Adipocyte (in vitro differentiated cells): ENCODE measurements at regions not wholly inside any gene's neighbourhood (a gene's known extent, or its start where the extent isn't known, plus 50 kb on each side); places are given as distances from the start of the nearest gene placed in this dataset.

Experiments
- DNase-seq: peaks from one replicate; pipeline ENCODE4 v3.0.0-alpha.2; 2015; ENCODE audit warnings: low read depth
- H3K27me3 ChIP-seq: replicated peaks from 2 replicates; pipeline ENCODE4 v1.7.0; 2013; ENCODE audit warnings: mild to moderate bottlenecking, low read length, moderate library complexity; ENCODE audit not compliant: control insufficient read depth, insufficient read depth
- H3K36me3 ChIP-seq: 2 replicates; pipeline ENCODE4 v1.7.0; 2013; ENCODE audit warnings: low read length, mild to moderate bottlenecking, moderate library complexity; ENCODE audit not compliant: control insufficient read depth, insufficient read depth, severe bottlenecking
- H3K4me1 ChIP-seq: 2 replicates; pipeline ENCODE4 v1.7.0; 2013; ENCODE audit warnings: mild to moderate bottlenecking, low read length, moderate library complexity; ENCODE audit not compliant: control insufficient read depth, insufficient read depth
- H3K4me3 ChIP-seq: 2 replicates; pipeline ENCODE4 v1.7.0; 2013; ENCODE audit warnings: mild to moderate bottlenecking, low read length, moderate library complexity
- H3K9ac ChIP-seq: 2 replicates; pipeline ENCODE4 v1.7.0; 2013; ENCODE audit warnings: mild to moderate bottlenecking, low read length, moderate library complexity
- H3K9me3 ChIP-seq: 2 replicates; pipeline ENCODE4 v1.7.0; 2013; ENCODE audit warnings: mild to moderate bottlenecking, low read length, moderate library complexity; ENCODE audit not compliant: control insufficient read depth

DNA sequence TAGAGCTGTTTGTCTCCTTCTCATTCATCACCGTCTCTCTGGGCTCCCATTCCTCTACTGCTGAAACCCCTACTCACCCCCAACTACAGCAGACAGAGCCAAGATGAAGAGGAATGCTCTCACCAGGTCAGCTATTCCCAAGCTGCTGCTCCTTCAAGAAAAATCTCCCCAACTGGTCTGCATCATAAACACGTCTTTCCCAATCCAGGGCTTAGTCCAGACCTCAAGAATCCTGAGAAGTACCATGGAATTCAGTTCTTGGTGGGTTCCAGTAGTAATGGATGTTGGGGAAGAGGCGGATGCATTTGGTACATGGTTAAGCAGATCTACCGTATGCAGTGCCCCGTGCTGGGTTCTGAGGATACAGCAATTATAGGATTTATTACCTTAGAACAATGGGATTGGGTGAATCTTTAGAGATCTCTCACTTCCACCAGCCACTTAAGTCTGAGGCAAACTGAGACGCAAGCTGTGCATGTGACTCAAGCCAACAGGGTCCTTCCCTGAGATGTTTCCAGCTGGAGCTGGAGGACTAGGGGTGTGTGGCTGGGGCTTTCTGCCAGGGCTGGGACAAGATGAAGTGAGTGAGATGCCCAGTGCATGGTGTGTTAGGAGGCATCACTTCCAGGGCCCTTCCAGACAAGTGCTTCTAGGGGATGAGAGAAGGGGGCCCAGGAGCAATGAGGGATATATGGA is 232.7 kb upstream of the CDH5 start:
- no peak for DNase-seq
- no peaks in the 10 kb centered on the region for H3K27me3 ChIP-seq
- no peaks in the 10 kb centered on the region for H3K9me3 ChIP-seq
- H3K4me3 ChIP-seq: no peak overlapping the region
- no peak overlapping the region for H3K9ac ChIP-seq
- no peaks in the 10 kb centered on the region for H3K36me3 ChIP-seq
- peaks cover 30% of the 10 kb centered on the region for H3K4me1 ChIP-seq

DNA sequence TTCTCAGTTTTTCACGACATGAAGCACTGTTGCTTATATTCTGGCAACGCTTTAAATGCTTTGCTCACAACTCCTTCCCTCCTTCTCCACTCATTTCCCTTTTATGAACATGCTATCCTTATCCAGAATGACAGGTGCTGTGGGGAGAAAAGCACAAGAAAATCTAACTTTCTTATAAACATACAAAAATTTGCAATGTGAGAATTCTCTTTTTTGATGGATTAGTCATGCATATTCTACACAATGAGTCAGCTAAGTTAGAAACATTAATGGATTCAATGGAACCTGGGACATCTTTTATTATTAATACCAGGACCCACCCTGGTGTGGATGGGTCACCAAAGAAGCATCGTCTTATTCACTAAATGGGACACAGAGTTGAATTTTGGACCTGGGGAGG is 234.6 kb upstream of the CDH5 start:
- Histone ChIP-seq H3K4me3 (no peak overlapping the region), H3K9me3 (no peaks in the 10 kb centered on the region), H3K4me1 (peaks cover 47% of the 10 kb centered on the region), H3K36me3 (no peaks in the 10 kb centered on the region), H3K27me3 (no peaks in the 10 kb centered on the region), H3K9ac (no peak overlapping the region)
- no peak for DNase-seq

DNA sequence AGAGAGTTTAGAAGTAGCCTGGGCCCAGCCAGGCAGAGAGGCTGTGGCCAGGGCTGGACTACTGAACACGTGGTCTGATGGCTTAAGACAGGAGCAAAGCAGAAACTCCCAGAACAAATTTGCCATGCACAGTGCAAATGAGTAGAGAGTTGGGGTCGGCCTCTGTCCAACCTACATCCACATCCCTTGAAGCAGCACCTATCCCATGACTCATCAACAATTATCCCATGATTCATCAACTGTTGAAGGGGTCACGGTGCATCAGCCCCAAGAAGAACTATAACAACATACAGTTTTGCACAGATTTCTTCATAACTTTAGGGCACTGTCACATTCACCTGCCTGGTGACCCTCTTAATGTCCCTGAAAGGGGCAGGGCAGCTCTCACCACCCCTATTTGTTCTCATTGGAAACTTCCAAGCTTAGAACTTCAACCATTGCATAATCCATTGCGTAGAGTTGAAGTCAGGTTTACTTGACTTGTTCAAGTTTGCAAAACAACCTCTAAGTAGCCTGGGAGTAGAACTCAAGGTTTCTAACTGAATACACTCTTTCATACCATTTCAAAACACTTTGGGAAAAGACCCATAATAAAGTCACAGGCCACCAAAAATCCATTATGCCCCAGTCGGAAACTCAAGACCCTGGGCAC is 235.2 kb upstream of the CDH5 start:
- H3K27me3 ChIP-seq: no peaks in the 10 kb centered on the region
- H3K4me3 ChIP-seq: no peak overlapping the region
- DNase-seq: peak; percentile 41
- H3K9me3 ChIP-seq: no peaks in the 10 kb centered on the region
- peaks cover 47% of the 10 kb centered on the region for H3K4me1 ChIP-seq
- no peak overlapping the region for H3K9ac ChIP-seq
- H3K36me3 ChIP-seq: no peaks in the 10 kb centered on the region

DNA sequence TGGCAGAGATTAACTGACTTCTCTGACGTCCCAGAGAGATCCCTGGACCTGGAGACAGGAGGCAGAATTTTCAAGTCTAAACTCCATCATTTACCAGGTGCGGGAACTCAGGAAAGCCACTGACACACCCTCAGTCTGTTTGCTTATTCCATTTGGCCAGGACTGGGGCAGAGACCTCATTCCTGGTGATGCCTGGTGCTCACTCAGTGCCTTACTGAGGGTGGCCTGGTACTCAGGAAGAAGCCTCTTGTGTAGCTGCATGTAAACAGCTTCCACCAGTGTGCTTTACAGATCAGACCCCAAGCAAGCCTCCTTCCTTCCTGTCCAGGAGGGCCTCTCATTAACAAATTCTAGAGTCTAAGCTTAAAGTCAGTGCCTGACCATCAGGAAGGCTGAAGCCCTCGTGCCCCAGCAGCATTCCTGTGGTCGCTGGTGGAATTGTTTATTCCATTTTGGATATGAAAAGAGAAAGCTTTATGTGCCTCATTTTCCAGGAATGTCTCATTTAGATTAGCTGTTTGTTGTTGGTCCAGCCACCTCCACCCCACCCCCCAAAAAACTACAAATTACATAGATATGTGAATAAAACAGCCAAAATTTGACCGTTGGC is 236.1 kb upstream of the CDH5 start:
- Histone ChIP-seq H3K27me3 (no peaks in the 10 kb centered on the region), H3K4me1 (peaks cover 45% of the 10 kb centered on the region), H3K36me3 (no peaks in the 10 kb centered on the region), H3K4me3 (no peak overlapping the region), H3K9me3 (no peaks in the 10 kb centered on the region), H3K9ac (peak overlapping the region; percentile 56)
- peak; percentile 82 for DNase-seq

DNA sequence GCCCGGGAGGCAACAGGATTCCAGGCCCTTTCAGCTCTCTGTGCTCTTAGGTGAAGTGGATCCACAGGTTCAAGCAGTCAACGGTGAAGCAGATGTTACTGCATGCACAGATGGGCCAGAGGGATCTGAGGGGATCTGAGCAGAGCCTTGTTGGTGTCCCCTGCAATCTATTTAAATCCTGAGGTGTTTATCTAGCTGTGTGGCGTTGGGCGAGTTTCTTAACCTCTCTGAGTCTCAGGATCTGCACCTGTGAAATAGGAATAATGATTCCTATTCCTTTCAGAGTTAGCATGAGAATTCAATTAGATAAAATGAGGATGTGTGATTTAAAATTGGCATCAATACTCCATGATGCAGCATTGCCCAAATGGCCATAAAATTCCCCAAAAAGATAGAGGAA is 237.3 kb upstream of the CDH5 start:
- Histone ChIP-seq H3K9ac (no peak overlapping the region), H3K4me3 (no peak overlapping the region), H3K36me3 (no peaks in the 10 kb centered on the region), H3K4me1 (peaks cover 39% of the 10 kb centered on the region), H3K27me3 (no peaks in the 10 kb centered on the region), H3K9me3 (no peaks in the 10 kb centered on the region)
- DNase-seq: no peak

DNA sequence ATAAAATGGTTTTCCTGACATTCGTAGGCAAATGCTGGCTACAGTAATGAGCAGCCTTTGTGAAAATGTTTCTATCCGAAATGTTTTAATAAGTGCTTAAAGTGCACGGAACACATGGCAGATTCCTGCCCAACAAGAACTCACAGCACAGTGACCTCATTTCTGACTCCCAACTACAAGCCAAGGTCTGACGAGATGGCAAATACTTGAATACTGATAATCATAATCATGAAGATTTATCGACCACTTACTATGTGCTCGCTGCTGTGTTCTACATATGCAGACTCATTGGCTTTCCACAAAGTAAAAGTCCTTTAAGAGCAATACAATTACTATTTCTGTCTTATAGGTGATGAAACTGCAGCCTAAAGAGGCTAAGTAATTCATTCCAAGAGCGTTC is 238.1 kb upstream of the CDH5 start:
- no peak for DNase-seq
- peaks cover 39% of the 10 kb centered on the region for H3K4me1 ChIP-seq
- no peaks in the 10 kb centered on the region for H3K36me3 ChIP-seq
- peak overlapping the region; percentile 61 for H3K9ac ChIP-seq
- no peaks in the 10 kb centered on the region for H3K27me3 ChIP-seq
- no peaks in the 10 kb centered on the region for H3K9me3 ChIP-seq
- peak overlapping the region; percentile 55 for H3K4me3 ChIP-seq

GRCh38 chr16:66127459-66128370 is 238.8 kb upstream of the CDH5 start:
- no peaks in the 10 kb centered on the region for H3K36me3 ChIP-seq
- no peak for DNase-seq

DNA sequence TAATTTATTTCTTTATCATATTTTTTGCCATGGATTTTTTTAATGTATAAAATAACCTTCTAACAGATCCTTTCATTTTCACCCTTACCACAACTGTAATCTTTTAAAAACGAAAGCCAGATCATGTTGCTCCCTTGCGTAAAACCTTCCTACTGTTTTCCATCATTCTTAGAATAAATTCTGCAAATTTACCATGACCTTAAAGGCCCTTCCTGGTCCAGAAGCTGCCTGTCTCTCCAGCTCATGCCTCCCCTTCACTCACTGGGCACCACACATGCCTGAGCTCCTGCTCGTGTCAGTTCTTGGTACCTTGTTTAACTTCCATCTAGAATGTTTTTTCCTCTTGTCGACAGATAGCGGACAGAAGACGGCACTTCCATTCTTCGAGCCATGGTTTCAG is 245.0 kb upstream of the CDH5 start:
- Histone ChIP-seq H3K4me1 (peaks cover 6% of the 10 kb centered on the region), H3K4me3 (no peak overlapping the region), H3K9ac (no peak overlapping the region), H3K9me3 (no peaks in the 10 kb centered on the region), H3K36me3 (no peaks in the 10 kb centered on the region), H3K27me3 (no peaks in the 10 kb centered on the region)
- DNase-seq: no peak

More at GRCh38 chr16:66127459-66128370, 238.8 kb upstream of the CDH5 start:
- Histone ChIP-seq H3K9ac (peak overlapping the region; percentile 61), H3K9me3 (no peaks in the 10 kb centered on the region), H3K4me3 (peak overlapping the region; percentile 55), H3K4me1 (peaks cover 39% of the 10 kb centered on the region), H3K27me3 (no peaks in the 10 kb centered on the region)

DNA sequence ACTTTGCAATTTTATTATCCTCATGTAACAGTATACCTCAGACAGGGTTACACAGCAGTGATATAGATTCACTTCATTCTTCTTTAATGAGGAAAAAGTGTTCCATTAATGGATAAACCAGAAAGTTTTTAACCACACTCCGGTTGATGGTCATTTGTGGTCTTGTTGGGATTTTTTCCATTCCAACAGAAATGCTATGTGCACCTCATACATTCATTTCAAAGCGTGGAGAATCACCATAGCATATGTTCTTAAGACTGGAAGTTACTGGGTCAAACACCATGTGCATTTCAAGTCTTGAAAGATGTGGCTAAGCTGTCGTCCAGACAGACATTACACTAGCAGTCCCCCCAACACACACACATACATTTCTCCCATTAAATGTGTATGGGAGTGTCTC is 245.8 kb upstream of the CDH5 start:
- DNase-seq: no peak
- Histone ChIP-seq H3K9me3 (no peaks in the 10 kb centered on the region), H3K27me3 (no peaks in the 10 kb centered on the region), H3K4me1 (peaks cover 10% of the 10 kb centered on the region), H3K9ac (no peak overlapping the region), H3K4me3 (no peak overlapping the region), H3K36me3 (no peaks in the 10 kb centered on the region)

- DNase-seq: no peak
- H3K4me3 ChIP-seq: no peak overlapping the region
- H3K9ac ChIP-seq: no peak overlapping the region
Measured at GRCh38 chr16:66116163-66117002, 250.1 kb upstream of the CDH5 start.

More at GRCh38 chr16:66116163-66117002, 250.1 kb upstream of the CDH5 start:
- no peaks in the 10 kb centered on the region for H3K9me3 ChIP-seq
- no peaks in the 10 kb centered on the region for H3K27me3 ChIP-seq
- no peaks in the 10 kb centered on the region for H3K36me3 ChIP-seq
- H3K4me1 ChIP-seq: peaks cover 10% of the 10 kb centered on the region
